CD4-positive, alpha-beta memory T cell (primary cell): ENCODE measurements at regions not wholly inside any gene's neighbourhood (a gene's known extent, or its start where the extent isn't known, plus 50 kb on each side); places are given as distances from the start of the nearest gene placed in this dataset.
A peak's percentile ranks its signal among the peaks of the same experiment; 100 is the strongest.

Experiments
- CTCF ChIA-PET: fragments of 350-600 bp; sonication (Branson Sonifier 250); formaldehyde crosslinking; loops from one replicate; lab custom pipeline; 2021; ENCODE audit warnings: inconsistent platforms; ENCODE audit not compliant: partially characterized antibody; lab: Charles Lee
- POLR2A ChIA-PET: fragments of 350-600 bp; sonication (Branson Sonifier 250); formaldehyde crosslinking; loops from one replicate; lab custom pipeline; 2021; ENCODE audit not compliant: partially characterized antibody; lab: Charles Lee
- DNase-seq, 5 donors: peaks; one replicate each; pipeline versions ENCODE4 v3.0.0 to v3.0.0-alpha.2; 2020 to 2022; ENCODE audit warnings: mixed read lengths in 1 of 5
- H3K27ac ChIP-seq: one replicate; pipeline ENCODE4 v1.7.0; 2013; ENCODE audit warnings: low read depth, low read length
- H3K27me3 ChIP-seq: 2 replicates; pipeline ENCODE4 v1.7.0; 2013; ENCODE audit warnings: mild to moderate bottlenecking, low read length, moderate library complexity; ENCODE audit not compliant: insufficient read depth
- H3K36me3 ChIP-seq: 2 replicates; pipeline ENCODE4 v1.7.0; 2013; ENCODE audit warnings: mild to moderate bottlenecking, low read length, moderate library complexity; ENCODE audit not compliant: insufficient read depth
- H3K4me1 ChIP-seq: 2 replicates; pipeline ENCODE4 v1.7.0; 2013; ENCODE audit warnings: mild to moderate bottlenecking, low read length, moderate library complexity; ENCODE audit not compliant: insufficient read depth
- H3K4me3 ChIP-seq, 2 donors: one replicate each; pipeline ENCODE4 v1.7.0; 2013; ENCODE audit warnings: low read length in 2 of 2, mild to moderate bottlenecking in 1 of 2
- H3K9me3 ChIP-seq, 2 donors: one replicate each; pipeline ENCODE4 v1.7.0; 2013; ENCODE audit warnings: low read length in 2 of 2, control low read depth in 1 of 2; ENCODE audit not compliant: control insufficient read depth in 1 of 2
- H3K27ac Mint-ChIP-seq, 7 donors: one replicate each; pipeline ENCODE4 v1.8.0; 2020 to 2021; ENCODE audit warnings: mixed read lengths in 7 of 7, mild to moderate bottlenecking in 6 of 7, inconsistent platforms in 3 of 7, moderate library complexity in 3 of 7
- H3K27me3 Mint-ChIP-seq, 2 donors: one replicate each; pipeline ENCODE4 v1.8.0; 2020 to 2021; ENCODE audit warnings: mixed read lengths in 2 of 2
- H3K36me3 Mint-ChIP-seq, 2 donors: one replicate each; pipeline ENCODE4 v1.8.0; 2020 to 2021; ENCODE audit warnings: mixed read lengths in 2 of 2, inconsistent platforms in 1 of 2, mild to moderate bottlenecking in 1 of 2
- H3K4me1 Mint-ChIP-seq, 4 donors: one replicate each; pipeline ENCODE4 v1.8.0; 2020 to 2021; ENCODE audit warnings: mixed read lengths in 4 of 4, mild to moderate bottlenecking in 1 of 4
- H3K4me3 Mint-ChIP-seq, 8 donors: one replicate each; pipeline ENCODE4 v1.8.0; 2020 to 2021; ENCODE audit warnings: mixed read lengths in 8 of 8, mild to moderate bottlenecking in 7 of 8, moderate library complexity in 6 of 8, inconsistent platforms in 3 of 8
- H3K9me3 Mint-ChIP-seq, 8 donors: one replicate each; pipeline ENCODE4 v1.8.0; 2020 to 2021; ENCODE audit warnings: mixed read lengths in 8 of 8, mild to moderate bottlenecking in 5 of 8, inconsistent platforms in 3 of 8, moderate library complexity in 1 of 8
- intact Hi-C: fragments of 100-400 bp; cut with micrococcal nuclease; formaldehyde crosslinking; loops from one replicate; pipeline ENCODE4 v1.15.1; 2023

DNA sequence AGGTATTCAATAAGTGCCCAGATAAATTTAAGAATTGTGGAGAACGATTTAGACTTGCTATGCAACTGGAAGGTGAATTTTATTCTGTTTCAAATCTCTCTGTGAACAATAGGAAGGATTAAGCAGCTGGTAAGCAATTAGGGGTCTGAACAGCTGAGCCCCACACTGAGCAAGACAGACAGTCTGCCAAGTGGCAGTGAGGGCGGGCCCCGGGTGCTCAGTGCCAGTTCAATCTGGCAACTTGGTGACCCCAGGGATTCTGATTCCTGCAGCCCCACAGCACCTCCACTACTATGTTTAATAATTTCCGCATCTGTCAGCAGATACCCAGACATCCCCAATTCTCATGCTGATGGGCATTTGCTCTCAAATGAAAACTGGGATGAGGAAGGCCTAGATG lies 317.3 kb downstream of the PPP1R2C start:
- intact Hi-C loops, result no loop called here
- DNase-seq, result no peak
- Mint-ChIP-seq H3K27ac (no peak overlapping the region), H3K36me3 (no peaks in the 10 kb centered on the region), H3K4me3 (no peak overlapping the region), H3K9me3 (no peaks in the 10 kb centered on the region), H3K27me3 (no peaks in the 10 kb centered on the region), H3K4me1 (no peaks in the 10 kb centered on the region)
- Histone ChIP-seq H3K36me3 (no peaks in the 10 kb centered on the region), H3K4me3 (no peak overlapping the region), H3K9me3 (no peaks in the 10 kb centered on the region), H3K27ac (no peak overlapping the region), H3K27me3 (no peaks in the 10 kb centered on the region), H3K4me1 (no peaks in the 10 kb centered on the region)
- POLR2A ChIA-PET, result no interaction called here
- CTCF ChIA-PET, result no interaction called here

GRCh38 chrX:42459735-42460134 lies 318.2 kb downstream of the PPP1R2C start:
- ChIA-PET POLR2A (no interaction called here), CTCF (no interaction called here)
- DNase-seq, result no peak
- Mint-ChIP-seq H3K9me3 (no peaks in the 10 kb centered on the region), H3K27ac (no peak overlapping the region), H3K36me3 (no peaks in the 10 kb centered on the region), H3K4me3 (no peak overlapping the region), H3K4me1 (no peaks in the 10 kb centered on the region), H3K27me3 (no peaks in the 10 kb centered on the region)
- Histone ChIP-seq H3K36me3 (no peaks in the 10 kb centered on the region), H3K27me3 (no peaks in the 10 kb centered on the region), H3K4me3 (no peak overlapping the region), H3K4me1 (no peaks in the 10 kb centered on the region), H3K27ac (no peak overlapping the region), H3K9me3 (no peaks in the 10 kb centered on the region)
- intact Hi-C loops, result no loop called here

GRCh38 chrX:42456176-42456700 lies 321.7 kb downstream of the PPP1R2C start:
- Histone ChIP-seq H3K4me3 (no peak overlapping the region), H3K27me3 (no peaks in the 10 kb centered on the region), H3K9me3 (no peaks in the 10 kb centered on the region), H3K4me1 (no peaks in the 10 kb centered on the region), H3K27ac (no peak overlapping the region), H3K36me3 (no peaks in the 10 kb centered on the region)
- Mint-ChIP-seq H3K9me3 (no peaks in the 10 kb centered on the region), H3K27me3 (no peaks in the 10 kb centered on the region), H3K4me3 (no peak overlapping the region), H3K4me1 (no peaks in the 10 kb centered on the region), H3K27ac (no peak overlapping the region), H3K36me3 (no peaks in the 10 kb centered on the region)
- DNase-seq, result no peak
- intact Hi-C loops, result no loop called here
- CTCF ChIA-PET, result no interaction called here
- POLR2A ChIA-PET, result no interaction called here

- H3K9me3 Mint-ChIP-seq, result peaks cover 0 to 3% (median 2%) of the 10 kb centered on the region in 8 donors
- DNase-seq, result no peak
- ChIA-PET CTCF (no interaction called here), POLR2A (no interaction called here)
- Histone ChIP-seq H3K27ac (no peak overlapping the region), H3K4me3 (no peak overlapping the region), H3K4me1 (no peaks in the 10 kb centered on the region), H3K27me3 (no peaks in the 10 kb centered on the region), H3K36me3 (no peaks in the 10 kb centered on the region), H3K9me3 (no peaks in the 10 kb centered on the region)
- H3K27me3 Mint-ChIP-seq, result no peaks in the 10 kb centered on the region
- no peaks in the 10 kb centered on the region for H3K4me1 Mint-ChIP-seq
- no peaks in the 10 kb centered on the region for H3K36me3 Mint-ChIP-seq
- no peak overlapping the region for H3K27ac Mint-ChIP-seq
- no peak overlapping the region for H3K4me3 Mint-ChIP-seq
- intact Hi-C loops, result no loop called here
Observed at GRCh38 chrX:42450228-42450627, 327.7 kb downstream of the PPP1R2C start.

DNA sequence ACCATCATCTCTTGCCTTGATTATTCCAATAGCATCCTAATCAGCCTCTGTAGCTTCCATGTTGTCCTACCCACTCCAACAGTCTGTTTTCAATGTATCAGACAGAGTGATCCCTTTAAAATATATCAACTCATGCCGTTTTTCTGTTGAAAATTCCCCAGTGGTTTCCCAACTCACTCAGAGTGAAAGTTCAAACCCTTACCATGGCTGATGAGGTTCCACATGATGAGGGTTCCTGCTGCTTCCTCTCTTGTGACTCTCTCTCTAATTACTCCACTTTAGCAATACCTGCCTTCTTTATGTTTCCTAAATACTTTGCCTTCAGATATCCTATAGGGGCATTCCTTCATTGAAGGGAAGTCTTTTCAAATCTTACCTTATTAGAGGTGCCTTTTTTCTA lies 334.7 kb downstream of the PPP1R2C start:
- peaks cover 0 to 16% (median 8%) of the 10 kb centered on the region in 8 donors for H3K9me3 Mint-ChIP-seq
- Histone ChIP-seq H3K4me1 (no peaks in the 10 kb centered on the region), H3K36me3 (no peaks in the 10 kb centered on the region), H3K27me3 (no peaks in the 10 kb centered on the region), H3K4me3 (no peak overlapping the region), H3K9me3 (no peaks in the 10 kb centered on the region), H3K27ac (no peak overlapping the region)
- H3K27ac Mint-ChIP-seq, result no peak overlapping the region
- POLR2A ChIA-PET, result no interaction called here
- H3K4me3 Mint-ChIP-seq, result no peak overlapping the region
- no peaks in the 10 kb centered on the region for H3K27me3 Mint-ChIP-seq
- intact Hi-C loops, result no loop called here
- no peaks in the 10 kb centered on the region for H3K4me1 Mint-ChIP-seq
- CTCF ChIA-PET, result no interaction called here
- DNase-seq, result no peak
- H3K36me3 Mint-ChIP-seq, result no peaks in the 10 kb centered on the region

DNA sequence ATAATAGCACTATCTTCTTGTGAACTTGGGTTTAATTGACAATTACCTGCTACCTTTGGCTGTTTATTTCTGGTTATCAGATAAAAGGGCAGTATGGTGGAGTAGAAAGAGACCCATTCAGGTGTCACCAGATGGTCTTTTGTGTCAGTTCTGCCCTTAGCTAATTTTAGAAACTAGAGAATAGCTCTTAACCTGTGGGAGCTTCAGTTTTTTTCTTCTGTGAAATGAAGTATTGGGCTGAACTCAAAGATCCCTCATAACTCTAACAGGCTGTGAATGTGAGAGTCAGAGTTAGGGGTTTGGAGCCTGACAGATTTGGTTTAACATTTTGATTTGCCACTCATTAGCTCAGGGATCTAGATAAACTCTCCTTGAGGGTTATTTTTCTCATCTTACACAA lies 335.2 kb downstream of the PPP1R2C start:
- Histone ChIP-seq H3K36me3 (no peaks in the 10 kb centered on the region), H3K9me3 (no peaks in the 10 kb centered on the region), H3K27me3 (no peaks in the 10 kb centered on the region), H3K27ac (no peak overlapping the region), H3K4me3 (no peak overlapping the region), H3K4me1 (no peaks in the 10 kb centered on the region)
- CTCF ChIA-PET, result no interaction called here
- Mint-ChIP-seq H3K36me3 (no peaks in the 10 kb centered on the region), H3K4me3 (no peak overlapping the region), H3K27me3 (no peaks in the 10 kb centered on the region), H3K4me1 (peaks cover 0 to under 1% (median 0%) of the 10 kb centered on the region in 4 donors), H3K9me3 (peaks cover 0 to 16% (median 8%) of the 10 kb centered on the region in 8 donors), H3K27ac (no peak overlapping the region)
- POLR2A ChIA-PET, result no interaction called here
- DNase-seq, result no peak
- intact Hi-C loops, result no loop called here

GRCh38 chrX:42437211-42437610 lies 340.8 kb downstream of the PPP1R2C start:
- DNase-seq, result no peak
- CTCF ChIA-PET, result no interaction called here
- H3K9me3 Mint-ChIP-seq, result peaks cover 0 to 5% (median 3%) of the 10 kb centered on the region in 8 donors
- H3K27ac Mint-ChIP-seq, result no peak overlapping the region
- H3K27me3 Mint-ChIP-seq, result no peaks in the 10 kb centered on the region
- no peaks in the 10 kb centered on the region for H3K36me3 ChIP-seq
- H3K4me3 Mint-ChIP-seq, result peak overlapping the region in 1 of 8 donors; percentile 20
- intact Hi-C loops, result no loop called here
- POLR2A ChIA-PET, result no interaction called here
- no peaks in the 10 kb centered on the region for H3K27me3 ChIP-seq
- peaks cover 7 to 13% (median 9%) of the 10 kb centered on the region in 4 donors for H3K4me1 Mint-ChIP-seq
- no peaks in the 10 kb centered on the region for H3K9me3 ChIP-seq
- H3K27ac ChIP-seq, result no peak overlapping the region
- no peaks in the 10 kb centered on the region for H3K4me1 ChIP-seq
- peaks cover 2 to 3% of the 10 kb centered on the region in 2 donors for H3K36me3 Mint-ChIP-seq
- no peak overlapping the region for H3K4me3 ChIP-seq
